ENCODE measurements at regions not wholly inside any gene's neighbourhood (a gene's known extent, or its start where the extent isn't known, plus 50 kb on each side); places are given as distances from the start of the nearest gene placed in this dataset.

DNA sequence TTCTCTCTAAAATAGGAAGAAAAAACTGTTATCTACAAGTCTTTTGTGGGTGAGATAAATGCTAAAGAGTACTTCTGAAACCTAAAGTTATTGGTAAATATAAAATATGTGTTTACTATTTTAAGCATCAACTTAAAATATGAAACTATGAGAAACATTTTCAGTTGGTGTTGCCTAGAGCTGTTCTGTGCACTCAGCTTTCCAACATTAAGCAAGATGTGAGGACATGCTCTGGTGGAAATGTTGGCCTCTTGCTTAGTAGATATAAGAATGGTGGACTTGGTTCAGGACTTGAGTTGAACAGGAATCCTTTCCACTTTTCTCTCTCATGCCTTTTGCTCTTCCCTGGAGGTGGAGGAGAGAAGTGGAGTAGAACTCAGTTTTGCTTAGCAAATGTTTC, 164.1 kb upstream of the PELI2 start:
- H3K4me1 Mint-ChIP-seq = no peaks in the 10 kb centered on the region
- Histone ChIP-seq H3K4me3 (ENCODE audit: low read depth, low read length) (no peak overlapping the region), H3K27ac (ENCODE audit: insufficient read depth, low read length, poor library complexity, severe bottlenecking) (no peak overlapping the region), H3K36me3 (ENCODE audit: control insufficient read depth, insufficient read depth, low read length) (no peaks in the 10 kb centered on the region), H3K4me1 (ENCODE audit: control insufficient read depth, insufficient read depth, low read length, poor library complexity, severe bottlenecking) (no peaks in the 10 kb centered on the region), H3K9me3 (ENCODE audit: control insufficient read depth in 2 of 2, low read length in 2 of 2) (no peaks in the 10 kb centered on the region), H3K27me3 (ENCODE audit: control insufficient read depth, insufficient read depth, low read length) (no peaks in the 10 kb centered on the region)
- no peaks in the 10 kb centered on the region for H3K36me3 Mint-ChIP-seq
- no peak overlapping the region for H3K4me3 Mint-ChIP-seq
- H3K27ac Mint-ChIP-seq = no peak overlapping the region
- H3K27me3 Mint-ChIP-seq = peaks cover under 1% of the 10 kb centered on the region
- DNase-seq (no peak), ATAC-seq (ENCODE audit: low read depth in 2 of 2) (no peak)
- no peaks in the 10 kb centered on the region for H3K9me3 Mint-ChIP-seq

DNA sequence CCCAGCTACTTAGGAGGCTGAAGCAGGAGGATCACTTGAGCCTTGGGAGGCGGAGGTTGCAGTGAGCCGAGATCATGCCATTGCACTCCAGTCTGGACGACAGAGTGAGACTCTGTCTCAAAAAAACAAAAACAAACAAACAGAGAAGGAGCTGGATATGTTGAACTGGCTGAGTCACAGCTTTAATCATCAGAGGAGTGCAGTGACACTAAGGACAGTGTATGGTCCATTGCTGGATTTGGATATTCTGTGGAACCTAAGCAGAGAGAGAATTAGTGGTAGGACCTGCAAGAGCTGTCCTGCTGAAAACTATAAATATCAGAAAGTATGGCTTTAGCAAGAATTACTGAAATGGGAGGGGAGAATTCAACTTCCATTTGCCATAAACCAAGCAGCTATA, 163.0 kb upstream of the PELI2 start:
- DNase-seq = no peak
- no peak for ATAC-seq (ENCODE audit: low read depth in 2 of 2)
- no peaks in the 10 kb centered on the region for H3K27me3 ChIP-seq (ENCODE audit: control insufficient read depth, insufficient read depth, low read length)
- H3K9me3 Mint-ChIP-seq = no peaks in the 10 kb centered on the region
- H3K4me3 ChIP-seq (ENCODE audit: low read depth, low read length) = no peak overlapping the region
- no peaks in the 10 kb centered on the region for H3K4me1 ChIP-seq (ENCODE audit: control insufficient read depth, insufficient read depth, low read length, poor library complexity, severe bottlenecking)
- peaks cover 6% of the 10 kb centered on the region for H3K27me3 Mint-ChIP-seq
- H3K4me1 Mint-ChIP-seq = no peaks in the 10 kb centered on the region
- H3K4me3 Mint-ChIP-seq = no peak overlapping the region
- H3K9me3 ChIP-seq (ENCODE audit: control insufficient read depth in 2 of 2, low read length in 2 of 2) = no peaks in the 10 kb centered on the region
- H3K27ac ChIP-seq (ENCODE audit: insufficient read depth, low read length, poor library complexity, severe bottlenecking) = no peak overlapping the region
- no peaks in the 10 kb centered on the region for H3K36me3 Mint-ChIP-seq
- no peak overlapping the region for H3K27ac Mint-ChIP-seq
- H3K36me3 ChIP-seq (ENCODE audit: control insufficient read depth, insufficient read depth, low read length) = no peaks in the 10 kb centered on the region

DNA sequence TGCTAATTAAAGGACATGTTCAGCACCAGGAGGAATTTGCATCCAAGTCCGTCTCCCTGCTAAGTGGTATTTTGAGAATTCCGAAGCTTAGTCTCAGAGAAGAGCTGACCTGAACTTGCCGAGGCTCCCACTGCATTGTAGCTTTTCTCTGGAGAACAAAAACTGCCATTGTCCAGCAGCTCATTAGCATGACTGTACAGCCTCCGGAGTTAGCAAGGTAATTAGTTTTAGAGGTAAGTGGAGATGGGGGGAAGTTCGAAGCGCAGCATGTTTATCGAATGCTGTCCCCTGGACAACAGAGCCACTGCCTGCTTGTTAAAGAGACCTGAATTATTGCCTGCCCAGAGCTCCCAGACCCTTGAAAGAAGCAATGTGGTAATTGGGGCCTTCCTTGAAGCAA, 160.3 kb upstream of the PELI2 start:
- no peaks in the 10 kb centered on the region for H3K36me3 ChIP-seq (ENCODE audit: control insufficient read depth, insufficient read depth, low read length)

DNA sequence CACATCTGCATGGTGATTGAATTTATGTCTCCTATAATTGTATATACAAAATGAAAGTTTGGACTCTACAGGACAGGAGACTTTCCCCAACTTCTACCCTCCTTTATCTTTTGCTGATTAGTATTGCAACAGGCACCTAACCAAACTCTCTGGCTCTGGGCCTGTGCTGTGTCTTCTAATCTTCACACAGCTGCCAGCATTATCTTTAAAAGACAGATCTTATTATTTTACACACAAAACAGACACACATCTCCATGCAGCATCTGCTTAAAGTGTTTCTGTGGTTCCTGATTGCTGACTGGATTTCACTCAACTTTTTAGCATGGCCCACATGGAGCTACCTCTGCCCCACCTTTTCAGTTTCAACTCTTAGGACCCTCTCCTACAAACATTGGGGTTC, 154.9 kb upstream of the PELI2 start:
- H3K36me3 Mint-ChIP-seq = no peaks in the 10 kb centered on the region
- Histone ChIP-seq H3K4me3 (ENCODE audit: low read depth, low read length) (no peak overlapping the region), H3K27ac (ENCODE audit: insufficient read depth, low read length, poor library complexity, severe bottlenecking) (no peak overlapping the region), H3K9me3 (ENCODE audit: control insufficient read depth in 2 of 2, low read length in 2 of 2) (no peaks in the 10 kb centered on the region), H3K27me3 (ENCODE audit: control insufficient read depth, insufficient read depth, low read length) (no peaks in the 10 kb centered on the region), H3K36me3 (ENCODE audit: control insufficient read depth, insufficient read depth, low read length) (no peaks in the 10 kb centered on the region), H3K4me1 (ENCODE audit: control insufficient read depth, insufficient read depth, low read length, poor library complexity, severe bottlenecking) (no peaks in the 10 kb centered on the region)
- H3K4me3 Mint-ChIP-seq = no peak overlapping the region
- no peak for ATAC-seq (ENCODE audit: low read depth in 2 of 2)
- H3K27ac Mint-ChIP-seq = no peak overlapping the region
- no peaks in the 10 kb centered on the region for H3K4me1 Mint-ChIP-seq
- H3K9me3 Mint-ChIP-seq = peaks cover 0 to 4% (median 0%) of the 10 kb centered on the region in 7 donors
- peaks cover 9% of the 10 kb centered on the region for H3K27me3 Mint-ChIP-seq
- no peak for DNase-seq

More for the DNA sequence above, 160.3 kb upstream of the PELI2 start:
- no peaks in the 10 kb centered on the region for H3K36me3 Mint-ChIP-seq
- peaks cover 0 to 4% (median 0%) of the 10 kb centered on the region in 7 donors for H3K9me3 Mint-ChIP-seq
- no peaks in the 10 kb centered on the region for H3K27me3 ChIP-seq (ENCODE audit: control insufficient read depth, insufficient read depth, low read length)
- no peaks in the 10 kb centered on the region for H3K4me1 Mint-ChIP-seq
- no peak overlapping the region for H3K4me3 ChIP-seq (ENCODE audit: low read depth, low read length)
- ATAC-seq (ENCODE audit: low read depth in 2 of 2) = no peak
- H3K27me3 Mint-ChIP-seq = peaks cover 9% of the 10 kb centered on the region
- H3K4me3 Mint-ChIP-seq = no peak overlapping the region
- H3K27ac ChIP-seq (ENCODE audit: insufficient read depth, low read length, poor library complexity, severe bottlenecking) = no peak overlapping the region
- DNase-seq = no peak
- no peak overlapping the region for H3K27ac Mint-ChIP-seq
- no peaks in the 10 kb centered on the region for H3K4me1 ChIP-seq (ENCODE audit: control insufficient read depth, insufficient read depth, low read length, poor library complexity, severe bottlenecking)
- H3K9me3 ChIP-seq (ENCODE audit: control insufficient read depth in 2 of 2, low read length in 2 of 2) = no peaks in the 10 kb centered on the region

DNA sequence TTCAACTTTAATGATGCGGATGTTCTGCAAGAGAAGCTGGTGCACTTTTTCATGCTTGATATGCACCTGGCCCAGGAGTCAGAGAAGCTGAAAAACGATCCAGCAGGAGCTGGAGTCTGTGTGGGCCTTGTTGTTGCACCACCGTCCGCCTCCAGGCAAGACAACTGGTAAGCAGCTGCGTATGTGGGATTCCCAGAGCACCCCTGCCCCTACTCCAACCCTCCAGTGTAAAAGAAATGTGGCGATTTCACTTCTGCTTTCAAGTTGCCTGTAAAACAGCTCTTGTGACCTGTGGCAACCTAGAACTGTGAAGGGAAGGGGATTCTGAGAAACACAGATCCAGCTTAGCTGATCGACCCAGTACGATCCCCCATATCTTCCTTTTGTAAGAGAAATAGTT, 154.1 kb upstream of the PELI2 start:
- H3K36me3 ChIP-seq (ENCODE audit: control insufficient read depth, insufficient read depth, low read length) = no peaks in the 10 kb centered on the region
- Mint-ChIP-seq H3K4me1 (no peaks in the 10 kb centered on the region), H3K27me3 (peaks cover 9% of the 10 kb centered on the region), H3K36me3 (no peaks in the 10 kb centered on the region), H3K9me3 (peaks cover 0 to 4% (median 0%) of the 10 kb centered on the region in 7 donors), H3K27ac (no peak overlapping the region), H3K4me3 (no peak overlapping the region)
- DNase-seq = no peak
- no peaks in the 10 kb centered on the region for H3K4me1 ChIP-seq (ENCODE audit: control insufficient read depth, insufficient read depth, low read length, poor library complexity, severe bottlenecking)
- no peaks in the 10 kb centered on the region for H3K9me3 ChIP-seq (ENCODE audit: control insufficient read depth in 2 of 2, low read length in 2 of 2)
- H3K27me3 ChIP-seq (ENCODE audit: control insufficient read depth, insufficient read depth, low read length) = no peaks in the 10 kb centered on the region
- ATAC-seq (ENCODE audit: low read depth in 2 of 2) = no peak
- no peak overlapping the region for H3K27ac ChIP-seq (ENCODE audit: insufficient read depth, low read length, poor library complexity, severe bottlenecking)
- no peak overlapping the region for H3K4me3 ChIP-seq (ENCODE audit: low read depth, low read length)

DNA sequence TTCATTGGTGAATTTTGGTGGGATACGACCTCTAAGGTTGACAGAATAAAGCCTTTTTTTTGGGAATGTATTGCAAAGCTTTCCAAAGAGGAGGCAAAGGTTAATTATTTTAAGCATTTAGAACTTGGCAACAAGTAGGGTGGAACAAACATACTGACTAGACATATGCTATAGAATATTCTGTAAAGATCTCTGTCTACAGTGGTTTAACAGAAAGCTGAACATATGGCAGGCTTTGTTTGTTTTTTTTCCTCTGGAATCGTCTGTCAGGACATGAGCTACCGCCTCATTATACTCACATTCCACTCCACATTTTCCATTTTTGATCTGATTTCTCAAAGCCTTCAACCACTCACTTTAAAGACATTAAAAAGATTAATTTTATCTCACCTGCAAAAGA, 153.4 kb upstream of the PELI2 start:
- DNase-seq (no peak), ATAC-seq (ENCODE audit: low read depth in 2 of 2) (no peak)
- Histone ChIP-seq H3K4me1 (ENCODE audit: control insufficient read depth, insufficient read depth, low read length, poor library complexity, severe bottlenecking) (no peaks in the 10 kb centered on the region), H3K4me3 (ENCODE audit: low read depth, low read length) (no peak overlapping the region), H3K9me3 (ENCODE audit: control insufficient read depth in 2 of 2, low read length in 2 of 2) (no peaks in the 10 kb centered on the region), H3K36me3 (ENCODE audit: control insufficient read depth, insufficient read depth, low read length) (no peaks in the 10 kb centered on the region), H3K27me3 (ENCODE audit: control insufficient read depth, insufficient read depth, low read length) (no peaks in the 10 kb centered on the region), H3K27ac (ENCODE audit: insufficient read depth, low read length, poor library complexity, severe bottlenecking) (no peak overlapping the region)
- Mint-ChIP-seq H3K9me3 (peaks cover 0 to 4% (median 0%) of the 10 kb centered on the region in 7 donors), H3K4me1 (no peaks in the 10 kb centered on the region), H3K27me3 (peaks cover 5% of the 10 kb centered on the region), H3K4me3 (no peak overlapping the region), H3K36me3 (no peaks in the 10 kb centered on the region), H3K27ac (no peak overlapping the region)

DNA sequence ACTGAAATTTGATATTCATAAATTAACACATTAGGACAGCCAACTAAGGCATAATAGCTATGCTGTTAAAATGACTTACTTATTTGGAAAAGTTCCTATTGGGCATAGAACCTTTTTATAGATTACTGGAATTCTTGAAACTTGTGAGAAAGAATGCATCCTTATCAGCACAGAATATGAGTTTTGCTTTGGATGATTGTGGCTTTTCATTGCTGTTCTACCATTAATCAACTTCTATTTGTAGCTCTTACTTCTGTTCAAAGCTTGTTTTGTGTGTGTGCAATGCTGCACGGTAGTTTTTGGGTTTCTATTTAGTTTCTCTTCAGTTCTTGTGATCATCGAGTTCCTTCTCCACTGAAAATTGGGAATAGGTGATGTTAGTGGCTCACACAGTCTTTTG, 152.4 kb upstream of the PELI2 start:
- Histone ChIP-seq H3K9me3 (ENCODE audit: control insufficient read depth in 2 of 2, low read length in 2 of 2) (no peaks in the 10 kb centered on the region), H3K27ac (ENCODE audit: insufficient read depth, low read length, poor library complexity, severe bottlenecking) (no peak overlapping the region), H3K36me3 (ENCODE audit: control insufficient read depth, insufficient read depth, low read length) (no peaks in the 10 kb centered on the region), H3K4me1 (ENCODE audit: control insufficient read depth, insufficient read depth, low read length, poor library complexity, severe bottlenecking) (no peaks in the 10 kb centered on the region), H3K4me3 (ENCODE audit: low read depth, low read length) (no peak overlapping the region), H3K27me3 (ENCODE audit: control insufficient read depth, insufficient read depth, low read length) (no peaks in the 10 kb centered on the region)
- no peak overlapping the region for H3K4me3 Mint-ChIP-seq
- ATAC-seq (ENCODE audit: low read depth in 2 of 2) = no peak
- no peaks in the 10 kb centered on the region for H3K27me3 Mint-ChIP-seq
- DNase-seq = no peak
- H3K27ac Mint-ChIP-seq = no peak overlapping the region
- peaks cover 0 to 4% (median 0%) of the 10 kb centered on the region in 7 donors for H3K9me3 Mint-ChIP-seq
- H3K36me3 Mint-ChIP-seq = no peaks in the 10 kb centered on the region
- no peaks in the 10 kb centered on the region for H3K4me1 Mint-ChIP-seq

DNA sequence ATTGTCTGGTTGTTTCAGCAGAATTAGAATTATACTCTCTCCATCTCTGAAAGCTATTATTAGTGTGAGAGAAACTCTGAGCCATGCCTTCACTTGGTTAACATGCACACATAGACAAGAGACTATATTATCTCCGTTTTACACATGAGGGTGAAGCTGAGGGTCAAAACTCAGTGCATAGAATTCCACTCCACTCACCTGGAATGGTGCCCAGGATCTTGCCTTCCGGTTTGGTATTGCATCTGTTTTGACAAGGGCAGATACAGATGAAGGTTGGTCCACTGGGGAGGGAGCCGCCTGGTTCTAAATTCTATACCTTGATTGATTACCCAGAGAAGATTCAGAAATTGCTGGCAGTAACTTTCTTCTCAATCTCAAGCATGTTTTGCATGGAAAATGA, 149.5 kb upstream of the PELI2 start:
- Histone ChIP-seq H3K36me3 (ENCODE audit: control insufficient read depth, insufficient read depth, low read length) (no peaks in the 10 kb centered on the region), H3K9me3 (ENCODE audit: control insufficient read depth in 2 of 2, low read length in 2 of 2) (no peaks in the 10 kb centered on the region), H3K27ac (ENCODE audit: insufficient read depth, low read length, poor library complexity, severe bottlenecking) (no peak overlapping the region), H3K4me3 (ENCODE audit: low read depth, low read length) (no peak overlapping the region), H3K4me1 (ENCODE audit: control insufficient read depth, insufficient read depth, low read length, poor library complexity, severe bottlenecking) (no peaks in the 10 kb centered on the region), H3K27me3 (ENCODE audit: control insufficient read depth, insufficient read depth, low read length) (no peaks in the 10 kb centered on the region)
- ATAC-seq (ENCODE audit: low read depth in 2 of 2) (no peak), DNase-seq (no peak)
- H3K4me1 Mint-ChIP-seq = no peaks in the 10 kb centered on the region
- no peaks in the 10 kb centered on the region for H3K27me3 Mint-ChIP-seq
- no peak overlapping the region for H3K4me3 Mint-ChIP-seq
- H3K36me3 Mint-ChIP-seq = no peaks in the 10 kb centered on the region
- peaks cover 0 to 2% (median 0%) of the 10 kb centered on the region in 7 donors for H3K9me3 Mint-ChIP-seq
- no peak overlapping the region for H3K27ac Mint-ChIP-seq
